ENCODE measurements at regions not wholly inside any gene's neighbourhood (a gene's known extent, or its start where the extent isn't known, plus 50 kb on each side); places are given as distances from the start of the nearest gene placed in this dataset.

DNA sequence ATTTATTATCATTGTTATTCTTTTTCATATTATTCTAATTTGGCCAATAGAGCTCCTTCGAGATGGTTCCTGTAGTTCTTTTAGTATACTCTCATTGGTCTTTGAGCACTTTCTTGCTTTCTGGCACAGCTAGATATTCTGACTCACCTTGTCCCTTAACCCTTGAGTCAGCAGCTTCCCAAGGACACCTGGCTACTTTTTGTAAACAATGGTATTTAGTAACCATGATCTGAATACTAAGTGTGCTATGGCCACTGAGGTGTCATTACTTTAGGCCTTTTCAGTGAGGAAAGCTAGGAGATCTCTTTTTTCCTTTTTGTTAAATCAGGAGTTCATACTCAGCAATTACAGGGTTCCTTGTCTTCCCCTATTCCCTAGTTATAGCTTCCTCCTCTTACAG lies 126.5 kb upstream of the CITED2 start:
- TF ChIP-seq CTCF (IDR thresholded peaks at IDR 0.05) (no peak), POLR2A (IDR thresholded peaks at IDR 0.05) (no peak)

Data from Peyer's patch (tissue), 4 donors.